Loucy (cell line): ENCODE measurements at regions not wholly inside any gene's neighbourhood (a gene's known extent, or its start where the extent isn't known, plus 50 kb on each side); places are given as distances from the start of the nearest gene placed in this dataset.
"Not testable (repeated sequence)": the region's sequence is repeated elsewhere in the genome, so short reads cannot be mapped to it uniquely, and the experiment has no call there.

ENCODE experiments used
- CTCF ChIP-seq: fragments of 200-600 bp; sonication (generic); conservative IDR thresholded peaks from 2 replicates; pipeline ENCODE4 v1.5.1; 2014; ENCODE audit warnings: mild to moderate bottlenecking, antibody characterized with exemption, low read length
- EZH2phosphoT487 ChIP-seq: fragments of 200-600 bp; IDR thresholded peaks from 2 replicates; pipeline ENCODE4 v1.6.1; 2018; ENCODE audit warnings: antibody characterized with exemption, mild to moderate bottlenecking, moderate library complexity, borderline replicate concordance

DNA sequence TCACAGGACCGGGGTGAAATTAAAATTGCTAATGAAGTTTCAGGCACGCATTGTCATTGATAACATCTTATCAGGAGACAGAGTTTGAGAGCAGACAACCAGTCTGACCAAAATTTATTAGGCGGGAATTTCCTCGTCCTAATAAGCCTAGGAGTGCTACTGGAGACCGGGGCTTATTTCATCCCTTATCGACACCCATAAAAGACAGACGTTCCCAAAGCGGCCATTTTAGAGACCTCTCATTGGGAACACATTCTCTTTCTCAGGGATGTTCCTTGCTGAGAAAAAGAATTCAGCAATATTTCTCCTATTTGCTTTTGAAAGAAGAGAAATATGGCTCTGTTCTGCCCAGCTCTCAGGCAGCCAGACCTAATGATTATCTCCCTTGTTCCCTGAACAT is 107.7 kb upstream of the DNAH14 start:
- not testable (repeated sequence) for TF ChIP-seq CTCF, EZH2phosphoT487
